ENCODE measurements at regions not wholly inside any gene's neighbourhood (a gene's known extent, or its start where the extent isn't known, plus 50 kb on each side); places are given as distances from the start of the nearest gene placed in this dataset.

- H3K27ac ChIP-seq, result no peak overlapping the region
- H3K36me3 ChIP-seq, result no peaks in the 10 kb centered on the region
- H3K9me3 ChIP-seq (replicated peaks), result no peaks in the 10 kb centered on the region
- no peak overlapping the region for H3K4me3 ChIP-seq
- no peak for DNase-seq
- no peaks in the 10 kb centered on the region for H3K4me1 ChIP-seq
- H3K27me3 ChIP-seq, result no peaks in the 10 kb centered on the region
Observed at GRCh38 chr2:139156730-139157129, 376.5 kb upstream of the NXPH2 start.

- DNase-seq, result no peak
- Histone ChIP-seq H3K4me1 (no peaks in the 10 kb centered on the region), H3K9me3 (replicated peaks) (no peaks in the 10 kb centered on the region)
Observed at GRCh38 chr2:139155991-139156390, 375.8 kb upstream of the NXPH2 start.

GRCh38 chr2:139142252-139142880 lies 362.2 kb upstream of the NXPH2 start:
- no peak overlapping the region for H3K27ac ChIP-seq
- H3K9me3 ChIP-seq (replicated peaks), result no peaks in the 10 kb centered on the region
- no peaks in the 10 kb centered on the region for H3K4me1 ChIP-seq
- DNase-seq, result peak; percentile 17 to 66
- no peaks in the 10 kb centered on the region for H3K27me3 ChIP-seq
- no peak overlapping the region for H3K4me3 ChIP-seq
- H3K36me3 ChIP-seq, result no peaks in the 10 kb centered on the region

More at GRCh38 chr2:139155991-139156390, 375.8 kb upstream of the NXPH2 start:
- Histone ChIP-seq H3K36me3 (no peaks in the 10 kb centered on the region), H3K4me3 (no peak overlapping the region), H3K27me3 (no peaks in the 10 kb centered on the region), H3K27ac (no peak overlapping the region)

GRCh38 chr2:139124271-139124670 lies 344.1 kb upstream of the NXPH2 start:
- no peak overlapping the region for H3K4me3 ChIP-seq
- H3K4me1 ChIP-seq, result no peaks in the 10 kb centered on the region
- no peaks in the 10 kb centered on the region for H3K36me3 ChIP-seq
- no peaks in the 10 kb centered on the region for H3K27me3 ChIP-seq
- DNase-seq, result no peak
- H3K27ac ChIP-seq, result no peak overlapping the region
- H3K9me3 ChIP-seq (replicated peaks), result no peaks in the 10 kb centered on the region

- H3K4me3 ChIP-seq, result no peak overlapping the region
- H3K27ac ChIP-seq, result no peak overlapping the region
- no peak for DNase-seq
Observed at GRCh38 chr2:139123795-139124194, 343.6 kb upstream of the NXPH2 start.

GRCh38 chr2:139122711-139123158 lies 342.5 kb upstream of the NXPH2 start:
- H3K4me1 ChIP-seq, result no peaks in the 10 kb centered on the region
- H3K4me3 ChIP-seq, result no peak overlapping the region
- H3K27ac ChIP-seq, result no peak overlapping the region
- H3K36me3 ChIP-seq, result no peaks in the 10 kb centered on the region
- H3K9me3 ChIP-seq (replicated peaks), result no peaks in the 10 kb centered on the region
- DNase-seq, result peak; percentile 3 to 12
- no peaks in the 10 kb centered on the region for H3K27me3 ChIP-seq

More at GRCh38 chr2:139123795-139124194, 343.6 kb upstream of the NXPH2 start:
- no peaks in the 10 kb centered on the region for H3K36me3 ChIP-seq
- H3K27me3 ChIP-seq, result no peaks in the 10 kb centered on the region
- H3K9me3 ChIP-seq (replicated peaks), result no peaks in the 10 kb centered on the region
- no peaks in the 10 kb centered on the region for H3K4me1 ChIP-seq

- no peak for DNase-seq
- no peak overlapping the region for H3K4me3 ChIP-seq
- H3K4me1 ChIP-seq, result no peaks in the 10 kb centered on the region
- no peaks in the 10 kb centered on the region for H3K36me3 ChIP-seq
- H3K27ac ChIP-seq, result no peak overlapping the region
- H3K9me3 ChIP-seq (replicated peaks), result no peaks in the 10 kb centered on the region
- no peaks in the 10 kb centered on the region for H3K27me3 ChIP-seq
Observed at GRCh38 chr2:139099721-139100120, 319.5 kb upstream of the NXPH2 start.

- no peak for DNase-seq
- no peaks in the 10 kb centered on the region for H3K27me3 ChIP-seq
- no peaks in the 10 kb centered on the region for H3K4me1 ChIP-seq
- H3K9me3 ChIP-seq (replicated peaks), result no peaks in the 10 kb centered on the region
- no peak overlapping the region for H3K27ac ChIP-seq
- H3K4me3 ChIP-seq, result no peak overlapping the region
- H3K36me3 ChIP-seq, result no peaks in the 10 kb centered on the region
Observed at GRCh38 chr2:139098961-139099360, 318.8 kb upstream of the NXPH2 start.

- no peak overlapping the region for H3K4me3 ChIP-seq
- H3K27ac ChIP-seq, result no peak overlapping the region
- DNase-seq, result no peak
- no peaks in the 10 kb centered on the region for H3K36me3 ChIP-seq
- H3K4me1 ChIP-seq, result no peaks in the 10 kb centered on the region
- H3K27me3 ChIP-seq, result no peaks in the 10 kb centered on the region
- no peaks in the 10 kb centered on the region; the same call in 1 of the 2 replicates for H3K9me3 ChIP-seq (replicated peaks)
Observed at GRCh38 chr2:139083121-139083520, 302.9 kb upstream of the NXPH2 start.

GRCh38 chr2:139080244-139080643 lies 300.1 kb upstream of the NXPH2 start:
- Histone ChIP-seq H3K36me3 (no peaks in the 10 kb centered on the region), H3K27ac (no peak overlapping the region), H3K27me3 (no peaks in the 10 kb centered on the region), H3K4me1 (no peaks in the 10 kb centered on the region), H3K9me3 (replicated peaks) (no peaks in the 10 kb centered on the region), H3K4me3 (no peak overlapping the region)
- no peak for DNase-seq

- no peak for DNase-seq
- no peaks in the 10 kb centered on the region; the same call in 1 of the 2 replicates for H3K27me3 ChIP-seq
Observed at GRCh38 chr2:139079311-139079710, 299.1 kb upstream of the NXPH2 start.

GRCh38 chr2:139078376-139078775 lies 298.2 kb upstream of the NXPH2 start:
- DNase-seq, result no peak
- Histone ChIP-seq H3K4me1 (no peaks in the 10 kb centered on the region), H3K4me3 (no peak overlapping the region), H3K36me3 (no peaks in the 10 kb centered on the region), H3K27ac (no peak overlapping the region), H3K9me3 (replicated peaks) (no peaks in the 10 kb centered on the region), H3K27me3 (no peaks in the 10 kb centered on the region; the same call in 1 of the 2 replicates)

More at GRCh38 chr2:139079311-139079710, 299.1 kb upstream of the NXPH2 start:
- Histone ChIP-seq H3K9me3 (replicated peaks) (no peaks in the 10 kb centered on the region), H3K4me1 (no peaks in the 10 kb centered on the region), H3K4me3 (no peak overlapping the region), H3K27ac (no peak overlapping the region), H3K36me3 (no peaks in the 10 kb centered on the region)

- no peaks in the 10 kb centered on the region for H3K36me3 ChIP-seq
Observed at GRCh38 chr2:139077099-139077737, 297.0 kb upstream of the NXPH2 start.

GRCh38 chr2:139067874-139068273 lies 287.7 kb upstream of the NXPH2 start:
- Histone ChIP-seq H3K27me3 (no peaks in the 10 kb centered on the region), H3K4me3 (no peak overlapping the region), H3K9me3 (replicated peaks) (no peaks in the 10 kb centered on the region), H3K4me1 (no peaks in the 10 kb centered on the region), H3K27ac (no peak overlapping the region), H3K36me3 (no peaks in the 10 kb centered on the region)
- no peak for DNase-seq

More at GRCh38 chr2:139077099-139077737, 297.0 kb upstream of the NXPH2 start:
- Histone ChIP-seq H3K27me3 (no peaks in the 10 kb centered on the region; the same call in 1 of the 2 replicates), H3K27ac (no peak overlapping the region), H3K4me3 (no peak overlapping the region), H3K9me3 (replicated peaks) (no peaks in the 10 kb centered on the region), H3K4me1 (no peaks in the 10 kb centered on the region)
- no peak for DNase-seq

GRCh38 chr2:139067072-139067471 lies 286.9 kb upstream of the NXPH2 start:
- no peak overlapping the region for H3K4me3 ChIP-seq
- no peak overlapping the region for H3K27ac ChIP-seq
- H3K36me3 ChIP-seq, result no peaks in the 10 kb centered on the region
- no peaks in the 10 kb centered on the region for H3K27me3 ChIP-seq
- H3K4me1 ChIP-seq, result no peaks in the 10 kb centered on the region
- H3K9me3 ChIP-seq (replicated peaks), result no peaks in the 10 kb centered on the region
- no peak for DNase-seq

- Histone ChIP-seq H3K27me3 (no peaks in the 10 kb centered on the region), H3K36me3 (no peaks in the 10 kb centered on the region), H3K9me3 (replicated peaks) (no peaks in the 10 kb centered on the region), H3K27ac (no peak overlapping the region), H3K4me1 (no peaks in the 10 kb centered on the region), H3K4me3 (no peak overlapping the region)
- DNase-seq, result no peak
Observed at GRCh38 chr2:139064159-139064558, 284.0 kb upstream of the NXPH2 start.

Data from SJCRH30 (cell line).